Lung (tissue), 11 donors: ENCODE measurements at regions not wholly inside any gene's neighbourhood (a gene's known extent, or its start where the extent isn't known, plus 50 kb on each side); places are given as distances from the start of the nearest gene placed in this dataset.

Experiments
- ATAC-seq: fragments of 200-7000 bp; cut with Tn5 transposase; one replicate; pipeline ENCODE4 v1.9.1; 2020; ENCODE audit warnings: moderate number of reproducible peaks; ENCODE audit not compliant: insufficient read depth, low FRiP score
- DNase-seq, 3 donors: peaks; one replicate each; pipeline ENCODE4 v3.0.0-alpha.2; 2013 to 2017
- H3K27ac ChIP-seq, 2 donors: one replicate each; pipeline ENCODE4 v1.5.1; 2013; ENCODE audit warnings: mild to moderate bottlenecking in 2 of 2, moderate library complexity in 2 of 2, control low read depth in 1 of 2, inconsistent platforms in 1 of 2, low read depth in 1 of 2, low read length in 1 of 2
- H3K27me3 ChIP-seq, 3 donors: one replicate each; pipeline ENCODE4 v1.5.1; 2013; ENCODE audit warnings: low read length in 2 of 3; ENCODE audit not compliant: control insufficient read depth in 3 of 3, insufficient read depth in 3 of 3
- H3K36me3 ChIP-seq, 4 donors: one replicate each; pipeline ENCODE4 v1.5.1; 2013; ENCODE audit warnings: low read length in 4 of 4, mild to moderate bottlenecking in 1 of 4, moderate library complexity in 1 of 4; ENCODE audit not compliant: control insufficient read depth in 4 of 4, insufficient read depth in 4 of 4
- H3K4me1 ChIP-seq, 5 donors: one replicate each; pipeline ENCODE4 v1.5.1; 2013; ENCODE audit warnings: low read length in 5 of 5, mild to moderate bottlenecking in 2 of 5, moderate library complexity in 1 of 5; ENCODE audit not compliant: control insufficient read depth in 5 of 5, insufficient read depth in 5 of 5
- H3K4me3 ChIP-seq: one replicate; pipeline ENCODE4 v1.5.1; 2013; ENCODE audit warnings: mild to moderate bottlenecking, control low read depth, moderate library complexity
- H3K9ac ChIP-seq, 2 donors: one replicate each; pipeline ENCODE4 v1.5.1; 2013; ENCODE audit warnings: low read length in 2 of 2, control low read depth in 1 of 2; ENCODE audit not compliant: insufficient read depth in 1 of 2
- H3K9me3 ChIP-seq, 4 donors: one replicate each; pipeline ENCODE4 v1.5.1; 2013; ENCODE audit warnings: low read length in 3 of 4, mild to moderate bottlenecking in 1 of 4, moderate library complexity in 1 of 4; ENCODE audit not compliant: control insufficient read depth in 4 of 4, insufficient read depth in 3 of 4
- WGBS, 2 donors: extraction: QIAGEN DNeasy Blood & Tissue Kit; methylation state at CpG; one replicate each; pipeline ENCODE4 v1.1.7; 2013; 5-methylcytosine and 5-hydroxymethylcytosine counted together
- TF ChIP-seq, protein P1 (sequence below): IDR thresholded peaks from 2 replicates; pipeline ENCODE4 v1.5.1; 2012; ENCODE audit warnings: mild to moderate bottlenecking; ENCODE audit errors: control extremely low read depth, extremely low read depth
- donor health status: control.
- donor health status: control.
- donor health status: Bipolar disorder and iron deficiency.
- donor health status: healthy.
- donor health status: DM: yes; HTN: yes; CAD: no.

- no peaks in the 10 kb centered on the region for H3K4me1 ChIP-seq
- TF ChIP-seq, protein P1, sequence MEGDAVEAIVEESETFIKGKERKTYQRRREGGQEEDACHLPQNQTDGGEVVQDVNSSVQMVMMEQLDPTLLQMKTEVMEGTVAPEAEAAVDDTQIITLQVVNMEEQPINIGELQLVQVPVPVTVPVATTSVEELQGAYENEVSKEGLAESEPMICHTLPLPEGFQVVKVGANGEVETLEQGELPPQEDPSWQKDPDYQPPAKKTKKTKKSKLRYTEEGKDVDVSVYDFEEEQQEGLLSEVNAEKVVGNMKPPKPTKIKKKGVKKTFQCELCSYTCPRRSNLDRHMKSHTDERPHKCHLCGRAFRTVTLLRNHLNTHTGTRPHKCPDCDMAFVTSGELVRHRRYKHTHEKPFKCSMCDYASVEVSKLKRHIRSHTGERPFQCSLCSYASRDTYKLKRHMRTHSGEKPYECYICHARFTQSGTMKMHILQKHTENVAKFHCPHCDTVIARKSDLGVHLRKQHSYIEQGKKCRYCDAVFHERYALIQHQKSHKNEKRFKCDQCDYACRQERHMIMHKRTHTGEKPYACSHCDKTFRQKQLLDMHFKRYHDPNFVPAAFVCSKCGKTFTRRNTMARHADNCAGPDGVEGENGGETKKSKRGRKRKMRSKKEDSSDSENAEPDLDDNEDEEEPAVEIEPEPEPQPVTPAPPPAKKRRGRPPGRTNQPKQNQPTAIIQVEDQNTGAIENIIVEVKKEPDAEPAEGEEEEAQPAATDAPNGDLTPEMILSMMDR: no peak
- ATAC-seq (no peak), DNase-seq (no peak)
- peaks cover 0 to 4% (median 0%) of the 10 kb centered on the region in 4 donors for H3K9me3 ChIP-seq
- H3K27me3 ChIP-seq: no peaks in the 10 kb centered on the region
- WGBS, 2 donors: 57 to 61% methylated on average over 1 of the region's 1 CpG
- H3K36me3 ChIP-seq: no peaks in the 10 kb centered on the region
- no peak overlapping the region for H3K4me3 ChIP-seq
- H3K27ac ChIP-seq: no peak overlapping the region
- no peak overlapping the region for H3K9ac ChIP-seq
Observed at GRCh38 chr5:163041254-163041653, 396.1 kb upstream of the CCNG1 start.

GRCh38 chr5:163079618-163080017, 357.8 kb upstream of the CCNG1 start:
- DNase-seq: peak in 1 of 3 donors; percentile 0
- no peaks in the 10 kb centered on the region for H3K27me3 ChIP-seq
- H3K9me3 ChIP-seq: no peaks in the 10 kb centered on the region
- ATAC-seq: no peak
- no peaks in the 10 kb centered on the region for H3K36me3 ChIP-seq
- 57 to 61% methylated on average over 3 of the region's 3 CpGs for WGBS, 2 donors
- TF ChIP-seq, protein P1: no peak
- no peak overlapping the region for H3K9ac ChIP-seq
- no peak overlapping the region for H3K4me3 ChIP-seq
- H3K4me1 ChIP-seq: no peaks in the 10 kb centered on the region
- H3K27ac ChIP-seq: no peak overlapping the region

DNA sequence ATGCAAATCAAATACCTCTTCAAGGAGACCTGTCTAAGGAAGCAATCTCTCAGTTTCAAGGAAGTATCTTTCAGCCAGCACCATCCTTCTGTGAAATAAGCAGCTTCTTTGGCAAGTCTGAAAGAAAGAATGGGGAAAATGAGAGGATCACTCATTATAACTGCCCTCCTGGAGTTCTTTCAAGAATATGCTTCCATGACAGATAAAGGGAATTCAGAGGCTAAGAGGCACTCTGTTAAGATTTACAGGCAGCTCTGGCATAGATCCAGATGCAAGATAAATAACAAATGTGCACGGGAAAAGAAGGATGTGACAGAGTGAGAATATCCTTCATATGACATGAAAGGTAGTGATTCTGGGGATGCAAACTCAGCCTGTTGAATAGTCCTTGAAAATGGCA, 348.2 kb upstream of the CCNG1 start:
- H3K9ac ChIP-seq: no peak overlapping the region
- WGBS, 2 donors: 7 to 29% methylated on average over 1 of the region's 1 CpG
- no peaks in the 10 kb centered on the region for H3K27me3 ChIP-seq
- no peaks in the 10 kb centered on the region for H3K9me3 ChIP-seq
- TF ChIP-seq, protein P1: no peak
- no peaks in the 10 kb centered on the region for H3K4me1 ChIP-seq
- H3K4me3 ChIP-seq: no peak overlapping the region
- DNase-seq: peak in 1 of 3 donors; percentile 0
- no peaks in the 10 kb centered on the region for H3K36me3 ChIP-seq
- H3K27ac ChIP-seq: no peak overlapping the region
- no peak for ATAC-seq

- ATAC-seq (no peak), DNase-seq (no peak)
- no peaks in the 10 kb centered on the region for H3K27me3 ChIP-seq
- H3K4me1 ChIP-seq: no peaks in the 10 kb centered on the region
- WGBS, 2 donors: 77 to 84% methylated on average over 1 of the region's 1 CpG
- no peak overlapping the region for H3K4me3 ChIP-seq
- H3K27ac ChIP-seq: no peak overlapping the region
- H3K9ac ChIP-seq: no peak overlapping the region
- TF ChIP-seq, protein P1: no peak
- H3K9me3 ChIP-seq: no peaks in the 10 kb centered on the region
- no peaks in the 10 kb centered on the region for H3K36me3 ChIP-seq
Observed at GRCh38 chr5:163089926-163090325, 347.5 kb upstream of the CCNG1 start.
